IPS-20b (cell line): ENCODE measurements at regions not wholly inside any gene's neighbourhood (a gene's known extent, or its start where the extent isn't known, plus 50 kb on each side); places are given as distances from the start of the nearest gene placed in this dataset.

ENCODE experiments used
- H3K27ac ChIP-seq: one replicate; pipeline ENCODE4 v1.5.1; 2013; ENCODE audit warnings: low read length
- H3K27me3 ChIP-seq: 2 replicates; pipeline ENCODE4 v1.6.1; 2013; ENCODE audit warnings: mild to moderate bottlenecking, low read length, inconsistent platforms; ENCODE audit not compliant: insufficient read depth
- H3K36me3 ChIP-seq: 2 replicates; pipeline ENCODE4 v1.6.1; 2013; ENCODE audit warnings: low read depth, mild to moderate bottlenecking, inconsistent platforms, low read length, moderate library complexity; ENCODE audit not compliant: insufficient read depth
- H3K4me1 ChIP-seq: 2 replicates; pipeline ENCODE4 v1.6.1; 2013; ENCODE audit warnings: mild to moderate bottlenecking, control low read depth, inconsistent platforms, low read length, moderate library complexity; ENCODE audit not compliant: insufficient read depth
- H3K4me3 ChIP-seq: 2 replicates; pipeline ENCODE4 v1.5.1; 2013; ENCODE audit warnings: mild to moderate bottlenecking, low read length, inconsistent platforms
- H3K9ac ChIP-seq: 2 replicates; pipeline ENCODE4 v1.6.1; 2013; ENCODE audit warnings: low read depth, mild to moderate bottlenecking, inconsistent platforms, low read length, moderate library complexity
- H3K9me3 ChIP-seq: 2 replicates; pipeline ENCODE4 v1.6.1; 2013; ENCODE audit warnings: mild to moderate bottlenecking, low read depth, low read length, inconsistent platforms; ENCODE audit not compliant: insufficient read depth

DNA sequence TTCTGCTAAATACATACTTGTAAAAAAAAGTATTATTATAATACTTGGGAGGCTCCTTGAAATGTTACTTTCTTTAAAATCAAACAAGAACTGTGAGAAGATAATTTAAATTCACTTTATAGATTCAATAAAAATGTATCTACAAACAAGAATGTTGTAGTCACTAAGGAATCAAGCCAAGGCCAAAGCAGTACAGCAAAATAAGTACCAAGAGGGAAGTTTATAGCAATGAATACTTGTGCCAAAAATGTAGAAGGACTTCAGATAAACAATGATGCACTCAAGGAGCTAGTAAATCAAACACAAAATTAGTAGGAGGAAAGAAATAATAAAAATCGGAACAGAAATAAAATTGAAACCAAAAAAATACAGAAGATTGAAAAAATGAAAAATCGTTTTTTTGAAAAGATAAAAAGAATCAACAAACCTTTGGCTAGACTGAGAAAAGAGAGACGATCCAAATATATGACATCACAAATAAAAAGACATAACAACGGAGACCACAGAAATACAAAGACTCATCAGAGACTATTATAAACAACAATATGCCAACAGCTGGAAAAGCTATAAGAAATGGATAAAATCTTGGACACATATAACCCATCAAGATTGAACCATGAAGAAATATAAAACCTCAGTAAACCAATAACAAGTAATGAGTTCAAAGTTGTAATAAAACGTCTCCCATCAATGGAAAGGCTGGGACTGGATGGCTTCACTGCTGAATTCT, 286.0 kb upstream of the TMEM229A start:
- no peak overlapping the region for H3K4me3 ChIP-seq
- H3K9me3 ChIP-seq: no peaks in the 10 kb centered on the region
- no peaks in the 10 kb centered on the region for H3K36me3 ChIP-seq
- H3K27ac ChIP-seq: no peak overlapping the region
- no peaks in the 10 kb centered on the region for H3K4me1 ChIP-seq
- H3K27me3 ChIP-seq: no peaks in the 10 kb centered on the region
- H3K9ac ChIP-seq: no peak overlapping the region

DNA sequence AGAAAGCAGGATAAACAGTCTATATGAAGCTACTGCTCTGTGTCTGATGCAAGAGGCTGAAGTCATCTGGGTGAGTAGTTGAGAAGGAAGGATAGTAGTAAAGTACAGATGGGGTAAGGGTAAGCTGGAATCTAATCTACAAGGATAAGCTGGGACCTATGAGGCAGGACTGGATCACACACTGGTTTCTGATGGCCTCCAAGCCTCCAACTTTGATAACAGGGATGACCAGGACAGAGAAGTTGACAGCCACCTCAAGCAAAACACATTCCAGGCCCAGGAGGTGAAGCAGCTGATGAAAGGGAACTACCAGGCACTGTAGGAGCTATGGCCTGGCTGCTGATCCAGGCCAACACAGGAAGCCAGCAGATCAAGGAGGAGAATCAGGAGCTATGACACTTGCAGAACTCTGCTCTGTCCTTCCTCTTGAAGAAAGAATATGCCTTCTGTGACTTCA, 278.1 kb upstream of the TMEM229A start:
- Histone ChIP-seq H3K4me1 (no peaks in the 10 kb centered on the region), H3K27ac (no peak overlapping the region), H3K36me3 (no peaks in the 10 kb centered on the region), H3K27me3 (no peaks in the 10 kb centered on the region), H3K4me3 (no peak overlapping the region), H3K9ac (no peak overlapping the region), H3K9me3 (no peaks in the 10 kb centered on the region)

DNA sequence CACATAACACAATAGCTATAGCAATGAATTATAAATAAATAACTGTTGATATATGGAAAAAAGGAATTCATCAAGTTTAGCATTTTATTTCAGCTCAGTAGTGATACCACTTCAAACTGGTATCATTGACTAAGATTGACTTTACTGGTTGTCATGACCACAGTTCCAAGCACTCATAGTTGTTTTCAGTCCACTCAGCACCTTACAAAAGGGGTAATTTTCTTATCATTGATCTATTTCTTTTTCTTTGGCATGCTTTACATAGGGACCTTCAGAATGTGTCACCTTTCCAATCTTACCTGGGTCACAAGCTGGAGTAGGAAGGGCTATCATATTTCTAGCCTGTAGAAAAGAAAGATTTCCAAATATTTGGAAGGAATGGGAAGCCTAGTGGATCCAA, 275.5 kb upstream of the TMEM229A start:
- no peaks in the 10 kb centered on the region for H3K4me1 ChIP-seq
- no peaks in the 10 kb centered on the region for H3K36me3 ChIP-seq
- no peaks in the 10 kb centered on the region for H3K9me3 ChIP-seq
- H3K4me3 ChIP-seq: no peak overlapping the region
- no peak overlapping the region for H3K27ac ChIP-seq
- no peak overlapping the region for H3K9ac ChIP-seq
- no peaks in the 10 kb centered on the region for H3K27me3 ChIP-seq

DNA sequence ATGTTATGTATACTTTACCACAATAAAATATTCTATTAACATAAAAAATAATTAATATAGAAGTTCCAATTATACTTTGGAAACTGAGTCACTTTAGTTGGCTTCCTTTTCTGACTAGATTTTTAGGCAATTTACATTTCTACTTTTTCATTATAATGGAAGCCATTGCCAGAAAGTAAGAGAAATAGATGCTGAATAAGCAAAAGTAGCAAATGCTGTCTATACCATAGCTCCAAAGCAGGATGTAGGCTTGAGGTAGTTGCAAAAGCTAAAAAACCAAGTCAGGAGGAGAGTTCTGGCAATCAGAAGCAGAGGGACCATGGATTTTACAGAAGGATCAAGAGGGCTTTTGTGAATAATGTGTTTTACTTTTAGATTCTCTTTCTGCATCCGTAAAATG, 262.4 kb upstream of the TMEM229A start:
- no peaks in the 10 kb centered on the region for H3K36me3 ChIP-seq
- H3K9me3 ChIP-seq: no peaks in the 10 kb centered on the region
- H3K27ac ChIP-seq: no peak overlapping the region
- no peak overlapping the region for H3K9ac ChIP-seq
- no peaks in the 10 kb centered on the region for H3K27me3 ChIP-seq
- H3K4me1 ChIP-seq: no peaks in the 10 kb centered on the region
- no peak overlapping the region for H3K4me3 ChIP-seq

DNA sequence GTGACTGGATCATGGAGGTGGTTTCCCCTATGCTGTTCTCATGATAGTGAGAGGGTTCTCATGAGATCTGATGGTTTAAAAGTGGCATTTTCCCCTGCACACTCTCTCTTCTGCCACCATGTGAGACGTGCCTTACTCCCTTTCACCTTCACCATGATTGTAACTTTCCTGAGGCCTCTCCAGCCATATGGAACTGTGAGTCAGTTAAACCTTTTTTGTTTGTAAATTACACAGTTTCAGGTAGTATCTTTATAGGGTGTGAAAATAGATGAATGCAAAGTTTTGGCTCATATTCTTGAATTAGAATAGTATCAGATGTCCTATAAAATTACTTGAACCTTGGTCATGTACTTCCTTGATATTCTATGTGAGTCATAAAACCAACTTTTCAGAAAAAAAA, 252.1 kb upstream of the TMEM229A start:
- H3K9ac ChIP-seq: no peak overlapping the region
- no peaks in the 10 kb centered on the region for H3K9me3 ChIP-seq
- no peaks in the 10 kb centered on the region for H3K27me3 ChIP-seq
- H3K4me1 ChIP-seq: no peaks in the 10 kb centered on the region
- H3K27ac ChIP-seq: no peak overlapping the region
- no peak overlapping the region for H3K4me3 ChIP-seq
- no peaks in the 10 kb centered on the region for H3K36me3 ChIP-seq

DNA sequence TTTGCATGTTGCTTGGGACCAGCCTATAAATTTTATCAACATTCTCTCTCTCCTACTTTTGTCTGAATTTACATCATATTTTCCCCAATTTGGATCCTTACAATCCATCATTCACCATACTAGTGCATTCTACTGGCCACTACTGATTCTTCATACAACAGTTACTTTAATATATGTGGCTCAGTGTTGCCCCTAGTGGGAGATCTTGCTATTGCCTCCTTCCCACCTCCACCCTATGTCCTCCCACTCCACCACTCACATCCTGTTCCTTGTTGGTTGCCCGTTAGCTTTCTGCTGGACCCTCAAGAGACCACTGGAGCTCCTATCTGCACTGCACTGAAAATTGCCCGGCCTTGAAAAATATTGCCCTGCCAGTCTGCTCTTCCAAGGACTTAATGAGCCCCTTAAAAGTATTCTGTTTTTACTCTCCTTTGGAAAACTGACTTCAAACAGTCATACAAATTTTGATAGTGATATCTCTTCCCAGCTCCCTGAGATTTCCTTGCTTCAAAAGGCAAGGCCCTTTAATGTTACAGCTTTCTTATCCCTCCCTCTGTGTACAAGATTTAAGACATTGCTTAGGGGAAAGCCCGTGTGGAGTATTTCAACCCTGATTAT, 243.2 kb upstream of the TMEM229A start:
- no peak overlapping the region for H3K9ac ChIP-seq
- H3K9me3 ChIP-seq: no peaks in the 10 kb centered on the region
- no peak overlapping the region for H3K27ac ChIP-seq
- H3K27me3 ChIP-seq: no peaks in the 10 kb centered on the region
- peaks cover 6% of the 10 kb centered on the region; the same call in 1 of the 2 replicates for H3K4me1 ChIP-seq
- H3K4me3 ChIP-seq: no peak overlapping the region
- H3K36me3 ChIP-seq: no peaks in the 10 kb centered on the region

DNA sequence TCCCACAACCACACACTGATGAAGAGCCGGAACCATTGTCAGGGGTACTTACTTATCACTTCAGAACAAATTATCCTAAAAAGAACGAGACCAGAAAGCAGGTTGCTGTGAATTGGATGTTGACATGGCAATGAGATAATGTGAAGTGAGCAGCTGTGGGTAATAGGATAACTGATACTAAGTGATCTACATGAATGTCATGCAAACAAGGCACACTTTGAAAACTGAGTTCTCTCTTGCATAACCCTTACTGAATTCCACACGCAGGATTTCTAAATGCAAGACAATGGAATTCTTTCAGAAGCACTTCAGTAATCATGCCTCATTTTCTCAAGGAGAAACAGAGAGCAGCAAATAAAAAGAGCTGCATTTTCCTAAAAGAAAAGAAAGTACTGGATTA, 242.5 kb upstream of the TMEM229A start:
- no peak overlapping the region for H3K27ac ChIP-seq
- H3K9ac ChIP-seq: no peak overlapping the region
- no peak overlapping the region for H3K4me3 ChIP-seq
- H3K36me3 ChIP-seq: no peaks in the 10 kb centered on the region
- no peaks in the 10 kb centered on the region for H3K27me3 ChIP-seq
- no peaks in the 10 kb centered on the region for H3K9me3 ChIP-seq
- H3K4me1 ChIP-seq: peaks cover 6% of the 10 kb centered on the region; the same call in 1 of the 2 replicates

DNA sequence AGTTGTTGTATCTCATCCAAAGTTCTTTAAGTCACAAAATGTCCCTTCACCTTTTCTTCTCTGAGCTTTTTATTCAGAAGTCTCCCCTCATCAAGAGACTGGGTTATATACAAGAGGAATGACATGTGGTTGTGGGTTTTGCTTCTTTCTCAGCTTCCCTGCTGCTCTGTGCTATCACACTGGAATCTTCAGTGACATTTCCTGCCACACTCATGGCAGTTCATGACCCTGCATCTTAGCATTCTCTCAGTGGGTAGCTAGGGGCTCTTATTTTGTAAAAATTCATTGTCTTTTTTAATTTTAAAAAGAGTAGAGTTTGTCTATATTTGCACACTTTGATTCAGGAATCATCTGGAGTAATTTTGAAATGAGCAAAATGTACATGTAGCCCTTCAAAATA, 236.9 kb upstream of the TMEM229A start:
- Histone ChIP-seq H3K27me3 (no peaks in the 10 kb centered on the region), H3K36me3 (no peaks in the 10 kb centered on the region), H3K27ac (no peak overlapping the region), H3K9me3 (no peaks in the 10 kb centered on the region), H3K4me1 (peaks cover under 1% of the 10 kb centered on the region; the same call in 1 of the 2 replicates), H3K9ac (no peak overlapping the region), H3K4me3 (no peak overlapping the region)

DNA sequence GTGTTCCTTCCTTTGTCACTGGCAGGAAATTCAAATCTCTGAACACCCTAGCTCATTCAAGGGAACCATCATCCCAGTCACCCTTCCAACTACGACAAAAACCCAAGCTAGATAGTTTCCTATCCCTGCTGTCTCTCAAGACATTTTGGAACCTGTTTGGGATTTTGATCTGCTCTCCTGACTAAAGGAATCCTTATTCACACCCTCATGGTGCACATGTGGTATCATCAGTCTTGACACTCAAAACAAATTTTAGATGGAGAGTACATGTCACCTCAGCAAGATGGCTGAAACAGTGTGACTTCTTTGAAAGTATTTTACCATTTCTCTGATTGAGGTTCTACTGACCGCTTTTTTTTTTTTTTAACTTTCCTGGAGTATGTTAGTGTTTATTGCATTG, 234.3 kb upstream of the TMEM229A start:
- H3K9me3 ChIP-seq: no peaks in the 10 kb centered on the region
- peaks cover 21% of the 10 kb centered on the region for H3K4me1 ChIP-seq
- H3K36me3 ChIP-seq: no peaks in the 10 kb centered on the region
- no peak overlapping the region for H3K4me3 ChIP-seq
- H3K27me3 ChIP-seq: no peaks in the 10 kb centered on the region
- H3K9ac ChIP-seq: no peak overlapping the region
- H3K27ac ChIP-seq: no peak overlapping the region

DNA sequence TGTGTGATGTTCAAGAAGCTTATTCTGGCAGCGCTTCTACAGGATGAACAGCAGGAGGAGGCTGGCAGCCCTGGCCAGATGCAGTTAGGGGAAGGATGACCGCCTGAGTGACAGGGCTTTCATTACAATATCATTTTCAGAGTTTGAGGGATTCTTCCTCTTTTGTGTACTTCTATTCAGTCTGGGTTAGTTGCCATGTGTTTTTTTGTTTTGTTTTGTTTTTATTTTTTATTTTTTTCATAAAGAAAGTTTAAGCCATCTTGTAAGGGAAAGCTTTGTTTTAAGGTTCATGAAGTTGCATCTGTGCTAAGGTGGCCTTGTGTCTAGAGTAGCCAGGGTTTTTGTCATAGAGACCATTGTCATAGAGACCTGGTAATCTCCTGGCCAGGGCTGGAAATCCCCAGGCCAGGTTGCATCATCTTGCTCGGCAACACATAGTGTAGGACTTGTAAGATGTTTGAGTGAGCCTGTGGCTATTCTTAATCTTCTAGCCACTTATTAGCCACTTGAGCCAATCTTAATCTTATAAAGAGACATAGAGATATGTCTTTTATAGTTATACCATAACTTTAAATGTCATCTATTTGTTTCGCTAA, 230.5 kb upstream of the TMEM229A start:
- no peak overlapping the region for H3K4me3 ChIP-seq
- H3K27me3 ChIP-seq: no peaks in the 10 kb centered on the region
- no peaks in the 10 kb centered on the region for H3K36me3 ChIP-seq
- no peak overlapping the region for H3K27ac ChIP-seq
- H3K4me1 ChIP-seq: peaks cover 29% of the 10 kb centered on the region
- no peaks in the 10 kb centered on the region for H3K9me3 ChIP-seq
- no peak overlapping the region; the same call in 1 of the 2 replicates for H3K9ac ChIP-seq

DNA sequence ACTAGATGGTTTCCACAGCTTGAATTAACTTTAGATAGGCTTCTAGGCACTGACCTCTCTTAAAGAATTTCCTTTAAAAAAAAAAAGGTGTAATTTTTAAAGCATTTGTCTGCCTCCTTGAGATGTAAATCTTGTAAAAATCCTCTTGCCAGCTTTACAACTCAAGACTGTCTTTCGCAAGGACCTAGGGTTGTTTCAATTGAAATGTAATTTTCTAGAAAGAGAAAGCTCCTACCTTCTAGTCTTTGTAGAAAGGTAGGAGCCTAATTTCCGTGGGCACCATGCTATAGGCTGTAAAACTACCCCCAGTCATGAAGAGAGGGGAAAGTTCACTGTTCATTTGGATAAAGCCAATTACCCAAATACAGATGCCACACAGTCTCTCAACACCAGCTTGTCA, 228.8 kb upstream of the TMEM229A start:
- no peaks in the 10 kb centered on the region for H3K36me3 ChIP-seq
- H3K4me1 ChIP-seq: peaks cover 29% of the 10 kb centered on the region
- no peaks in the 10 kb centered on the region for H3K27me3 ChIP-seq
- H3K9ac ChIP-seq: no peak overlapping the region
- H3K4me3 ChIP-seq: no peak overlapping the region
- H3K27ac ChIP-seq: no peak overlapping the region
- H3K9me3 ChIP-seq: no peaks in the 10 kb centered on the region
